ENCODE measurements at regions not wholly inside any gene's neighbourhood (a gene's known extent, or its start where the extent isn't known, plus 50 kb on each side); places are given as distances from the start of the nearest gene placed in this dataset.

- Histone ChIP-seq H3F3A (ENCODE audit: low read depth) (peaks cover 12% of the 10 kb centered on the region), H3K36me3 (no peaks in the 10 kb centered on the region), H3K79me2 (ENCODE audit: low read depth) (no peaks in the 10 kb centered on the region), H3K9me3 (ENCODE audit: low read depth) (no peaks in the 10 kb centered on the region), H3K4me3 (no peak overlapping the region), H3K27ac (no peak overlapping the region), H3K27me3 (no peaks in the 10 kb centered on the region), H3K9ac (no peak overlapping the region), H2AFZ (replicated peaks) (no peak overlapping the region), H3K4me2 (no peak overlapping the region), H4K20me1 (ENCODE audit: low read depth) (no peaks in the 10 kb centered on the region), H3K4me1 (peaks cover 37% of the 10 kb centered on the region)
- Mint-ChIP-seq H3K4me3 (no peak overlapping the region), H3K36me3 (peaks cover 1% of the 10 kb centered on the region), H3K27ac (peak overlapping the region; percentile 31), H3K9me3 (peaks cover 23% of the 10 kb centered on the region), H3K27me3 (ENCODE audit: insufficient read depth, low read depth) (peaks cover 13% of the 10 kb centered on the region), H3K4me1 (peaks cover 58% of the 10 kb centered on the region)
- DNase-seq (ENCODE audit: low spot score) = no peak
- TF ChIP-seq EZH2phosphoT487 (IDR thresholded peaks at IDR 0.05) = no peak
- TF ChIP-seq, protein P1, sequence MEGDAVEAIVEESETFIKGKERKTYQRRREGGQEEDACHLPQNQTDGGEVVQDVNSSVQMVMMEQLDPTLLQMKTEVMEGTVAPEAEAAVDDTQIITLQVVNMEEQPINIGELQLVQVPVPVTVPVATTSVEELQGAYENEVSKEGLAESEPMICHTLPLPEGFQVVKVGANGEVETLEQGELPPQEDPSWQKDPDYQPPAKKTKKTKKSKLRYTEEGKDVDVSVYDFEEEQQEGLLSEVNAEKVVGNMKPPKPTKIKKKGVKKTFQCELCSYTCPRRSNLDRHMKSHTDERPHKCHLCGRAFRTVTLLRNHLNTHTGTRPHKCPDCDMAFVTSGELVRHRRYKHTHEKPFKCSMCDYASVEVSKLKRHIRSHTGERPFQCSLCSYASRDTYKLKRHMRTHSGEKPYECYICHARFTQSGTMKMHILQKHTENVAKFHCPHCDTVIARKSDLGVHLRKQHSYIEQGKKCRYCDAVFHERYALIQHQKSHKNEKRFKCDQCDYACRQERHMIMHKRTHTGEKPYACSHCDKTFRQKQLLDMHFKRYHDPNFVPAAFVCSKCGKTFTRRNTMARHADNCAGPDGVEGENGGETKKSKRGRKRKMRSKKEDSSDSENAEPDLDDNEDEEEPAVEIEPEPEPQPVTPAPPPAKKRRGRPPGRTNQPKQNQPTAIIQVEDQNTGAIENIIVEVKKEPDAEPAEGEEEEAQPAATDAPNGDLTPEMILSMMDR (IDR thresholded peaks at IDR 0.05) = no peak
- TF ChIP-seq EZH2 (IDR thresholded peaks at IDR 0.05) = no peak
Measured at GRCh38 chr20:48395816-48396546, 431.8 kb downstream of the PREX1 start.

- peaks cover 11% of the 10 kb centered on the region for H3F3A ChIP-seq (ENCODE audit: low read depth)
- peaks cover 30% of the 10 kb centered on the region for H3K9me3 Mint-ChIP-seq
- H3K36me3 ChIP-seq = no peaks in the 10 kb centered on the region
- no peak overlapping the region for H3K4me3 ChIP-seq
- H3K27ac Mint-ChIP-seq = peak overlapping the region; percentile 57
- peaks cover 1% of the 10 kb centered on the region for H3K36me3 Mint-ChIP-seq
- H3K4me2 ChIP-seq = no peak overlapping the region
- H3K27me3 Mint-ChIP-seq (ENCODE audit: insufficient read depth, low read depth) = peaks cover 16% of the 10 kb centered on the region
- no peaks in the 10 kb centered on the region for H3K79me2 ChIP-seq (ENCODE audit: low read depth)
- H2AFZ ChIP-seq (replicated peaks) = no peak overlapping the region
- no peaks in the 10 kb centered on the region for H3K9me3 ChIP-seq (ENCODE audit: low read depth)
- H3K27ac ChIP-seq = no peak overlapping the region
- H3K4me3 Mint-ChIP-seq = no peak overlapping the region
- TF ChIP-seq, protein P1 (IDR thresholded peaks at IDR 0.05) = no peak
- TF ChIP-seq EZH2phosphoT487 (IDR thresholded peaks at IDR 0.05) (no peak), EZH2 (IDR thresholded peaks at IDR 0.05) (no peak)
- no peaks in the 10 kb centered on the region for H3K27me3 ChIP-seq
- peaks cover 55% of the 10 kb centered on the region for H3K4me1 Mint-ChIP-seq
- peaks cover 28% of the 10 kb centered on the region for H3K4me1 ChIP-seq
- DNase-seq (ENCODE audit: low spot score) = no peak
- no peak overlapping the region for H3K9ac ChIP-seq
- H4K20me1 ChIP-seq (ENCODE audit: low read depth) = no peaks in the 10 kb centered on the region
Measured at GRCh38 chr20:48394415-48395081, 433.3 kb downstream of the PREX1 start.

GRCh38 chr20:48393737-48394314 is 434.0 kb downstream of the PREX1 start:
- no peaks in the 10 kb centered on the region for H3K27me3 ChIP-seq
- H3K4me1 Mint-ChIP-seq = peaks cover 47% of the 10 kb centered on the region
- peaks cover 3% of the 10 kb centered on the region for H3F3A ChIP-seq (ENCODE audit: low read depth)
- no peak overlapping the region for H3K27ac ChIP-seq
- peaks cover 30% of the 10 kb centered on the region for H3K9me3 Mint-ChIP-seq
- H2AFZ ChIP-seq (replicated peaks) = no peak overlapping the region
- no peak overlapping the region for H3K4me3 ChIP-seq
- no peak overlapping the region for H3K9ac ChIP-seq
- no peaks in the 10 kb centered on the region for H4K20me1 ChIP-seq (ENCODE audit: low read depth)
- H3K36me3 ChIP-seq = no peaks in the 10 kb centered on the region
- no peak overlapping the region for H3K4me2 ChIP-seq
- TF ChIP-seq, protein P1 (IDR thresholded peaks at IDR 0.05) = no peak
- no peak for TF ChIP-seq EZH2phosphoT487 (IDR thresholded peaks at IDR 0.05)
- no peak for TF ChIP-seq EZH2 (IDR thresholded peaks at IDR 0.05)
- H3K27ac Mint-ChIP-seq = no peak overlapping the region
- H3K4me1 ChIP-seq = peaks cover 21% of the 10 kb centered on the region
- DNase-seq (ENCODE audit: low spot score) = no peak
- no peaks in the 10 kb centered on the region for H3K9me3 ChIP-seq (ENCODE audit: low read depth)
- H3K4me3 Mint-ChIP-seq = no peak overlapping the region
- no peaks in the 10 kb centered on the region for H3K79me2 ChIP-seq (ENCODE audit: low read depth)
- peaks cover 1% of the 10 kb centered on the region for H3K36me3 Mint-ChIP-seq
- H3K27me3 Mint-ChIP-seq (ENCODE audit: insufficient read depth, low read depth) = peaks cover 16% of the 10 kb centered on the region
